Muscle of leg (tissue), 3 donors: ENCODE measurements at regions not wholly inside any gene's neighbourhood (a gene's known extent, or its start where the extent isn't known, plus 50 kb on each side); places are given as distances from the start of the nearest gene placed in this dataset.
"Not testable (repeated sequence)": the region's sequence is repeated elsewhere in the genome, so short reads cannot be mapped to it uniquely, and the experiment has no call there.

Source experiments
- DNase-seq: peaks from one replicate; pipeline ENCODE4 v3.0.0; 2013
- H3K27ac ChIP-seq: one replicate; pipeline ENCODE4 v1.5.1; 2013; ENCODE audit warnings: mild to moderate bottlenecking, low read length, control low read depth
- H3K27me3 ChIP-seq: one replicate; pipeline ENCODE4 v1.6.1; 2013; ENCODE audit warnings: low read length; ENCODE audit not compliant: control insufficient read depth, insufficient read depth
- H3K36me3 ChIP-seq: one replicate; pipeline ENCODE4 v1.6.1; 2013; ENCODE audit warnings: low read length; ENCODE audit not compliant: control insufficient read depth, insufficient read depth
- H3K4me1 ChIP-seq: one replicate; pipeline ENCODE4 v1.6.1; 2013; ENCODE audit warnings: low read length; ENCODE audit not compliant: control insufficient read depth, insufficient read depth
- H3K4me3 ChIP-seq: one replicate; pipeline ENCODE4 v1.5.1; 2013; ENCODE audit warnings: low read length, control low read depth
- H3K9me3 ChIP-seq: replicated peaks from 2 replicates; pipeline ENCODE4 v1.6.1; 2013; ENCODE audit warnings: low read depth, low read length; ENCODE audit not compliant: control insufficient read depth
- WGBS: methylation state at CpG from one replicate; pipeline ENCODE4 v1.1.5; 2013; ENCODE audit warnings: missing lambda C conversion rate; ENCODE audit not compliant: insufficient coverage; 5-methylcytosine and 5-hydroxymethylcytosine counted together

DNA sequence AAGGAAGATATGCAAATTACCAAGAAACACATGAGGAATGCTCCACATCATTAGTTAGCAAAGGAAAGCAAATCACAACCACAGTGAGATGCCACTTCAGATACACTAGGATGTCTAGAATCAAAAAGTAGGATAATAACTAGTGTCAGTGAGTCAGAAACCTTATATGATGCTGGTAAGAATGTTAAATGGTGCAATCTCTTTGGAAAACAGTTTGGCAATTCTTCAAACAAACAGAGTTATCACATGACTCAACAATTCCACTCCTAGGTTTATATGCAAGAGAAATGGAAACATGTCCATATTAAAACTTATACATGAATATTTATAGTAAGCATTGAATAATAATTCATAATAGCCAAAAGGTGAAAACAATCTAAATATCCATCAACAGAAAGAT, 220.9 kb downstream of the FOXG1 start:
- no peak for DNase-seq
- H3K27ac ChIP-seq = no peak overlapping the region

DNA sequence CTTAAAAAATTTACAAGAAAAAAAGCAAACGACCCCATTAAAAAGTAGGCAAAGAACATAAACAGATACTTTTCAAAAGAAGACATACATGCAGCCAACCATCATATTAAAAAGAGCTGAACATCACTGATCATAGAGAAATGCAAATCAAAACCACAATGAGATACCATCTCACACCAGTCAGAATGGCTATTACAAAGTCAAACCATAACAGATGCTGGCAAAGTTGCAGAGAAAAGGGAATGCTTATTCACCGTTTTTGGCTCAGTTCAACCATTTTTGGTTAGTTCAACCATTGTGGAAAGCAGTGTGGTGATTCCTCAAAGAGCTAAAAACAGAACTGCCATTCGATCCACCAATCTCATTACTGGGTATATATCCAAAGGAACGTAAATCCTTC, 230.6 kb downstream of the FOXG1 start:
- H3K27me3 ChIP-seq, H3K4me1 ChIP-seq, H3K9me3 ChIP-seq, H3K36me3 ChIP-seq, H3K27ac ChIP-seq, H3K4me3 ChIP-seq, DNase-seq: not testable (repeated sequence)
- 80% methylated on average over 1 of the region's 4 CpGs for WGBS

More for the DNA sequence above, 220.9 kb downstream of the FOXG1 start:
- no peaks in the 10 kb centered on the region for H3K36me3 ChIP-seq
- H3K9me3 ChIP-seq = peaks cover 1% of the 10 kb centered on the region
- H3K27me3 ChIP-seq = no peaks in the 10 kb centered on the region
- H3K4me1 ChIP-seq = no peaks in the 10 kb centered on the region
- H3K4me3 ChIP-seq = no peak overlapping the region

DNA sequence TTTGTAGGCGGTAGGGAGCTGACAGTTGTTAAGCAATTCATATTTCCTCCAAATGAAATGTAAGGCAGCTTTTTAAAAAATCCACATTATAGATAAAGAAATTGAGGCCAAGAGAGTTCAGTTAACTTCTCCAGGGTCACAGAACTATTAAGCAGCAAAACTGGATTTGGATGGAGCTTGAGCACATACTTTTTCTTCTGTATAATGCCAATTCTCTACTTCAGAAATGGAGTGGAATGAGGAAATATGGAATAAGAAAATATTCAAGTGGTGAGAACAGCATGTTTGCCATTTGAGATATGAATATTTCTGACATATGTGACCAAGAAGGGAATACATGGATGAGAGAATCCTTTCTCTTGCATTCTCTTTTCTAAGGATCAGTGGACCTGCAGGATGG, 233.1 kb downstream of the FOXG1 start:
- no peak overlapping the region for H3K27ac ChIP-seq
- no peaks in the 10 kb centered on the region for H3K4me1 ChIP-seq
- peak; percentile 13 for DNase-seq
- H3K27me3 ChIP-seq = no peaks in the 10 kb centered on the region
- H3K9me3 ChIP-seq = no peaks in the 10 kb centered on the region
- WGBS = no CpG with 5 or more reads among the region's 1 CpG
- H3K4me3 ChIP-seq = no peak overlapping the region
- no peaks in the 10 kb centered on the region for H3K36me3 ChIP-seq

DNA sequence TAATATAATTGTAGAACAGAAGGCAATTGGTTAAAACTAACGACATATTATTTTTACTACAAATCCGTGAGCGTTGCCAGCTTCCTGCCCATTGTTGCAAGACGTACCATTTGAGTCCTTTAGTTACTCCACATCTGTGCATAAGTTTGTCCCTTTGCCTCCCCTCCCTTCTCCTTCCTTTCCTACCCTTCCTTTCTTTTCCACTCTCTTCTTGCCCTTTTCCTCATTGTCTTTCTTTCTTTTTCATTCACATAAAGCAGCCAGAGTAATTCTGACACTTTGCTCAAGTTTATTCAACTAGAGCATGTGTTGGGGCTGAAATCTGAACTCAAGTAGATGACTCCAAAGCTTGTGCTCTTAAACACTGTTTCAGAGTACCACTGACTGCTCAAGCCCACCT, 239.1 kb downstream of the FOXG1 start:
- Histone ChIP-seq H3K27ac (no peak overlapping the region), H3K27me3 (no peaks in the 10 kb centered on the region), H3K9me3 (no peaks in the 10 kb centered on the region), H3K36me3 (no peaks in the 10 kb centered on the region), H3K4me1 (no peaks in the 10 kb centered on the region), H3K4me3 (no peak overlapping the region)
- 95% methylated on average over 4 of the region's 4 CpGs for WGBS
- DNase-seq = no peak

DNA sequence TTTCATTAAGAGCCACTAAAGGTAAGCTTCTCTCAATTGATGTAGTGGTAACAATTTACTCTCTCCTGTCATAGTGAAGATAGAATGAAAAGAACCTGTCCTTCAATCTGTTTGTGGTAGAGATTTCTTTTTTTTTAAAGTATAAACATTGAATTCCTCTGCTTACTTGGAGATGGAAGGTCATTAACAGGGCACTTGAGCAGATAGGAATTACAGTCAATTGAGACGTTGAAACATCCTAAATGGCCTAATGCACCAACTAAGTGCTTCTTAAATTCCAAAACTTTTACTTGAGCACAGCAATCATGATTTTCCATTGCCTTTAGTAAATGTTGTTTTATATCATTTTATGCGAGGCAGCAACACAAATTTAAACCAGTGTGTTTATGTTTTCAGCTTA, 241.4 kb downstream of the FOXG1 start:
- no peaks in the 10 kb centered on the region for H3K27me3 ChIP-seq
- H3K9me3 ChIP-seq = no peaks in the 10 kb centered on the region
- H3K36me3 ChIP-seq = no peaks in the 10 kb centered on the region
- no peak for DNase-seq
- no peak overlapping the region for H3K27ac ChIP-seq
- H3K4me1 ChIP-seq = no peaks in the 10 kb centered on the region
- H3K4me3 ChIP-seq = no peak overlapping the region
- no CpG with 5 or more reads among the region's 2 CpGs for WGBS

DNA sequence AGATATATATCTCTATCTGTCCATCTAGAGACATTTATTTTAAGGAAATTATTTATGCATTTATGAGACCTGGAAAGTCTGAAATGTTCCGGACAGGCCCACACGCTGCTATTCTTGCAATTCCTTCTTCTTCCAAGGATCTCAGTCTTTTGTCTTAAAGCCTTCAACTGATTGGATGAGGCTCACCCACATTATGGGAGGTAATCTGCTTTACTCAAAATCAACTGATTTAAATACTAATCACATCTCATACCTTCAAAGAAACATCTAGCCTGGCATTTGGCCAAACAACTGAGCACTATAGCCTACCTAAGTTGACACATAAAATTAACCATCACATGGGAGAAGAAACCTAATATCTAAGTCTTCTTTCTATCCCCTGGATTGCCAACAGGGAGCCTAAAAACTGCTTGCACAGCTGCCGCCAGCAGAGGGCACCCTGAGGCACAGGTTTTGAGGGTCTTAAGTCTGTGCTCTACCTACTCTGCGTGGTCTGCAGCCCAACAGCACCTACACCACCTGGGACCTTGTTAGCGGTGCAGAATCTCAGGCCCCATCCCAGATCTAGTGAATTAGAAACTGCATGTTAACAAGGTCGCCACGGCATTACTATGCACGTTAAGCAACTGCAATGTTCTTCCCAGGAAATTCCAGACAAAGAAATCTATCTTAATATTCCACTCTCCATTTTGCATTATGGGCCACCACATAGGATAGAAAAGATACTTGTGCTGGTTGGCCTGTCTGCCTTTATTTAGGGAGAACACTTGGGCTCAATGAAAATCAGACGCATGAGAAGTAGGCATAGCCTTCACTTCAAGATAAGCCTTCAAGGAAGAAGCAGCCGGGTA, 249.7 kb downstream of the FOXG1 start:
- Histone ChIP-seq H3K4me3 (no peak overlapping the region), H3K9me3 (no peaks in the 10 kb centered on the region), H3K27ac (no peak overlapping the region), H3K4me1 (no peaks in the 10 kb centered on the region), H3K36me3 (no peaks in the 10 kb centered on the region), H3K27me3 (no peaks in the 10 kb centered on the region)
- DNase-seq = no peak
- WGBS = 42% methylated on average over 5 of the region's 10 CpGs

DNA sequence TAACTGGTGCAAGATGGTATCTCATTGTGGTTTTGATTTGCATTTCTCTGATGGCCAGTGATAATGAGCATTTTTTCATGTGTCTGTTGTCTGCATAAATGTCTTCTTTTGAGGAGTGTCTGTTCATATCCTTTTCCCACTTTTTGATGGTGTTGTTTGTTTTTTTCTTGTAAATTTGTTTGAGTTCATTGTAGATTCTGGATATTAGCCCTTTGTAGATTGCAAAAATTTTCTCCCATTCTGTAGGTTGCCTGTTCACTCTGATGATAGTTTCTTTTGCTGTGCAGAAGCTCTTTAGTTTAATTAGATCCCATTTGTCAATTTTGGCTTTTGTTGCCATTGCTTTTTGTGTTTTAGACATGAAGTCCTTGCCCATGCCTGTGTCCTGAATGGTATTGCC, 256.9 kb downstream of the FOXG1 start:
- not testable (repeated sequence) for H3K36me3 ChIP-seq, H3K27ac ChIP-seq, H3K4me3 ChIP-seq, H3K4me1 ChIP-seq, H3K27me3 ChIP-seq, H3K9me3 ChIP-seq, DNase-seq

DNA sequence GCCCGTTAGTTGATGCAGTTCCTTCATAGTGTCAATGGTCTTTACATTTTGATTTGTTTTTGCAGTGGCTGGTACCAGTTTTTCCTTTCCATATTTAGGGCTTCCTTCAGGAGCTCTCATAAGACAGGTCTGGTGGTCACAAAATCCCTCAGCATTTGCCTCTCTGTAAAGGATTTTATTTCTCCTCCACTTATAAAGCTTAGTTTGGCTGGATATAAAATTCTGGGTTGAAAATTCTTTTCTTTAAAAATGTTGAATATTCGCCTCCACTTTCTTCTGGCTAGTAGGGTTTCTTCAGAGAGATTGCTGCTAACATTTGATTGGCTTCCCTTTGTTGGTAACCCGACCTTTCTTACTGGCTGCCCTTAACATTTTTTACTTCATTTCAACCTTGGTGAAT, 260.9 kb downstream of the FOXG1 start:
- not testable (repeated sequence) for H3K9me3 ChIP-seq, H3K4me3 ChIP-seq, DNase-seq, H3K27ac ChIP-seq, H3K4me1 ChIP-seq, H3K36me3 ChIP-seq, H3K27me3 ChIP-seq
- WGBS = no CpG with 5 or more reads among the region's 3 CpGs

DNA sequence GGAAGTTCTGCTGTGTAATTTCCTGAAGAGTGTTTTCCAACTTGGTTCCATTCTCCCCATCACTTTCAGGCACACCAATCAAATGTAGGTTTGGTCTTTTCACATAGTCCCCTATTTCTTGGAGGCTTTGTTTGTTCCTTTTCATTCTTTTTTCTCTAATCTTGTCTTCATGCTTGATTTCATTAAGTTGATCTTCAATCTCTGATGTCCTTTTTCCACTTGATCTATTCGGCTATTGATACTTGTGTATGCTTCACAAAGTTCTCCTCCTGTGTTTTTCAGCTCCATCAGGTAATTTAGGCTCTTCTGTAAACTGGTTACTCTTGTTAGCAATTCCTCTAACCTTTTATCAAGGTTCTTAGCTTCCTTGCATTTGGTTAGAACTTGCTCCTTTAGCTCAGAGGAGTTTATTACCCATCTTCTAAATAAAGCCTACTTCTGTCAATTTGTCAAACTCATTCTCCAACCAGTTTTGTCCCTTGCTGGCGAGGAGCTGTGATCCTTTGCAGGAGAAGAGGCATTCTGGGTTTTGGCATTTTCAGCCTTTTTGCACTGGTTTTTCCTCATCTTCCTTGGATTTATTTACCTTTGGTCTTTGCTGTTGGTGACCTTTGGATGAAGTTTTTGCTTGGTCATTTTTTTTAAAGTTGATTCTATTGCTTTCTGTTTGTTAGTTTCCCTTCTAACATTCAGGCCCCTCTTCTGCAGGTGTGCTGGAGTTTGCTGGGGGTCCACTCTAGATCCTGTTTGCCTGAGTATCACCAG, 261.5 kb downstream of the FOXG1 start:
- DNase-seq, H3K9me3 ChIP-seq, H3K27me3 ChIP-seq, H3K4me1 ChIP-seq, H3K4me3 ChIP-seq, H3K27ac ChIP-seq, H3K36me3 ChIP-seq: not testable (repeated sequence)
- WGBS = 89% methylated on average over 1 of the region's 2 CpGs

DNA sequence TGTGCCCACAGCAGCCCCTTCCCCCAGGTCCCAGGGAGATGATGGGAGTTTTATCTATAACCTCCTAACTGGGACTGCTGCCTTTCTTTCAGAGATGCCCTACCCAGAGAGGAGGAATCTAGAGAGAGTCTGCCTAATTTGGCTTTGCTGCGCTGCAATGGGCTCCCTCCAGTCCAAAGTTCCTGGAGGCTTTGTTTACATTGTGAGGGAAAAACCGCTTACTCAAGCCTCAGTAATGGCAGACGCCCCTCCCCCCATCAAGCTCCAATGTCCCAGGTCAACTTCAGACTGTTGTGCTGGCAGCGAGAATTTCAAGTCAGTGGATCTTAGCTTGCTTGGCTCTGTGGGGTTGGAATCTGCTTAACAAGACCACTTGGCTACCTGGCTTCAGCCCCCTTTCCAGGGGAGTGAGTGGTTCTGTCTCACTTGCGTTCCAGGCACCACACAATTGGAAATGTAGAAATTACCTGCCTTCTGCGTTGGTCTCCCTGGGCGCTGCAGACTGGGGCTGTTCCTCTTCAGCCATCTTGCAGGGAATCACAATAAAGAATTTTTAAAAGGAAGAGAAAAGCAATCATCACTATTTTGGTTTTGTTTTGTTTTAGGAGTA, 262.5 kb downstream of the FOXG1 start:
- H3K4me1 ChIP-seq = no peaks in the 10 kb centered on the region
- no peaks in the 10 kb centered on the region for H3K27me3 ChIP-seq
- H3K9me3 ChIP-seq = peaks cover 2% of the 10 kb centered on the region
- no peak for DNase-seq
- no peak overlapping the region for H3K27ac ChIP-seq
- no CpG with 5 or more reads among the region's 7 CpGs for WGBS
- no peak overlapping the region for H3K4me3 ChIP-seq
- H3K36me3 ChIP-seq = no peaks in the 10 kb centered on the region
